ENCODE measurements at regions not wholly inside any gene's neighbourhood (a gene's known extent, or its start where the extent isn't known, plus 50 kb on each side); places are given as distances from the start of the nearest gene placed in this dataset.
A peak's percentile ranks its signal among the peaks of the same experiment; 100 is the strongest.

DNA sequence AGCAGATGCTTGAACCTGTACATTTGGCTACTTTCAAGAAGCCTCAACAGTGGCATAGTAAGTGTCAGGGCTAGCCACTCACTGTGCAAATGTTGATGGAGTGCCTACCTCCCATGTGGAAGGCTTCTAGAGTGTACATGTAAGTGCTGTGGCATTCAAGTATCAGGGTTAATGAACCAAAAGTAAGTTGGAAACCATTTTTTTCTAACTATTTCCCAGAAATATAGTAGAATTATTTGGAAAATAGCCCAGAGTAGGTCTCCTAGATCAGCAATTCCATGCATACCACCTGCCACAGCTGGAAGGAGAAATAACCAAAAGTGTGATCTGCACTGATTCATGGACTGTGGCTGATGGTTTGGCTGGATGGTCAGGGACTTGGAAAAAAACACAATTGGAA lies 53.3 kb downstream of the FOXD1 start:
- H3K27me3 Mint-ChIP-seq, result peaks cover 18% of the 10 kb centered on the region
- DNase-seq, result no peak
- H3K27ac Mint-ChIP-seq, result no peak overlapping the region
- H3K4me3 Mint-ChIP-seq, result no peak overlapping the region
- H3K36me3 Mint-ChIP-seq, result no peaks in the 10 kb centered on the region
- no peaks in the 10 kb centered on the region for H3K9me3 Mint-ChIP-seq
- peaks cover 6% of the 10 kb centered on the region for H3K4me1 Mint-ChIP-seq

GRCh38 chr5:73394610-73395009 lies 54.0 kb downstream of the FOXD1 start:
- H3K4me1 Mint-ChIP-seq, result peaks cover 6% of the 10 kb centered on the region
- no peak overlapping the region for H3K27ac Mint-ChIP-seq
- DNase-seq, result no peak
- H3K9me3 Mint-ChIP-seq, result no peaks in the 10 kb centered on the region
- peaks cover 17% of the 10 kb centered on the region for H3K27me3 Mint-ChIP-seq
- H3K36me3 Mint-ChIP-seq, result no peaks in the 10 kb centered on the region
- no peak overlapping the region for H3K4me3 Mint-ChIP-seq

DNA sequence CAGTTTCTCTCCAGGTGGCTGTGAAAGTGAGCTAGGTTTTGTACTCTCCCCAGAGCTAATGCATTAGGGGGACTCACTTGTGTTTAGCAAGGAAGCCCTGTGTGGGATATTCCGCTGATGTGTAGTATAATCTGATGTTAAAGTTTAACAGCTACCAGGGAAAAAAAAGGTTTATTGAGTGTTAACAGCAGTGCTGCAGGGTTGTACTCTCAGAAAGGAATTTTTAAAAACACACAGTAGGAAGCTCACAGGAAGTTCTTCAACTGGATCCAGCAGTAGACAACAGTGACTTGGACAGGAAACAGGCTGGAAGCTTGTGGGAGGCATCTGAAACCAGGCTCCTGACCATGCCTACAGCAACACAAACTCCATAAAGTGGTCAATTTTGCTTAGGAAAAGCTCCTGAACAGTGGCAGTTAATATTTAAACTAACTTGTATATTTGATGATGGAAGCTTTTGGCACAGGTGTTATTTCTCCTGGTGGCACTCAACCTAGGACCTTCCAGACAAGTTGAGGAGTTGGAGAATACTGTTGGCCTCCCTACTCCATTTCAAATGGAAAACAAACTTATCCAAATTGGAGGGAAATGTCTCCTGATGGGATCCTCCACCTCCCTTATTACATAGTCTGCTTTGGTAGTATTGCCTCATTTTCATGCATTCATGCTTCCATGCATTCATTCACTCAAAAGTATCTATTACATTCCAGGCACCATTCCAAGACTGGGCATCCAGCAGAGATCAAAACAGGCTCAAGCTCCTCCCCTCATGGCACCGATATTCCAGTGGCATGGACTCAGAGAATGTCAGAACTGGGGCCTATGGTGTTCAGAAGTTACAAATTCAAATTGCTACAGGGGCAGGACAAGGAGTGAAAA lies 54.7 kb downstream of the FOXD1 start:
- H3K27me3 Mint-ChIP-seq, result peaks cover 17% of the 10 kb centered on the region
- no peaks in the 10 kb centered on the region for H3K9me3 Mint-ChIP-seq

GRCh38 chr5:73392775-73393174 lies 55.8 kb downstream of the FOXD1 start:
- Mint-ChIP-seq H3K9me3 (no peaks in the 10 kb centered on the region), H3K27ac (no peak overlapping the region), H3K36me3 (no peaks in the 10 kb centered on the region), H3K4me3 (no peak overlapping the region), H3K27me3 (peaks cover 22% of the 10 kb centered on the region), H3K4me1 (peaks cover 12% of the 10 kb centered on the region)
- no peak for DNase-seq

More for the DNA sequence above, 54.7 kb downstream of the FOXD1 start:
- H3K4me3 Mint-ChIP-seq, result no peak overlapping the region
- H3K36me3 Mint-ChIP-seq, result no peaks in the 10 kb centered on the region
- H3K4me1 Mint-ChIP-seq, result peaks cover 6% of the 10 kb centered on the region
- H3K27ac Mint-ChIP-seq, result no peak overlapping the region
- DNase-seq, result no peak

DNA sequence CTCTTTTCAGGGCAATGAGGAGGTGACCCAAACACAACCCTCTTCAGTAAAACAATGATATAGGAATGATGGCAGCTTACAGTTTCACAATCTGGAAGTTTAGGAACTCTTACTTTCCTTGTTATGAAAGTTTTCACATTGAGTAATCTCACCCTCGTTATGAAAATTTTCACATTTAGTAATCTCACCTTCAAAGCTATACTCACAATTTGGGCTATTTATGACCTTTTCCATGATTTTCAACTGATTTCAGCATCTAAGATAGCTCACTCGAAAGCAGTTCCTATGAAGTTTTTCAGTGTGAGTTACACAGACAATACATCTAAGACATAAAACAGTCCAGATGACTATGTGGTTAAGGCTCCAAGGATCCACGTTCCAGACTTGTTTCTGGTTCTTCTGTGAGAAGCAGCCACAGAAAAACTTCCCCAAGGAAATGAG lies 57.1 kb downstream of the FOXD1 start:
- peaks cover 21% of the 10 kb centered on the region for H3K4me1 Mint-ChIP-seq
- DNase-seq, result no peak
- no peaks in the 10 kb centered on the region for H3K36me3 Mint-ChIP-seq
- no peak overlapping the region for H3K27ac Mint-ChIP-seq
- no peak overlapping the region for H3K4me3 Mint-ChIP-seq
- peaks cover 17% of the 10 kb centered on the region for H3K27me3 Mint-ChIP-seq
- no peaks in the 10 kb centered on the region for H3K9me3 Mint-ChIP-seq

GRCh38 chr5:73390972-73391371 lies 57.6 kb downstream of the FOXD1 start:
- no peak for DNase-seq
- no peak overlapping the region for H3K4me3 Mint-ChIP-seq
- no peaks in the 10 kb centered on the region for H3K36me3 Mint-ChIP-seq
- H3K27ac Mint-ChIP-seq, result no peak overlapping the region
- H3K4me1 Mint-ChIP-seq, result peaks cover 24% of the 10 kb centered on the region
- no peaks in the 10 kb centered on the region for H3K9me3 Mint-ChIP-seq
- H3K27me3 Mint-ChIP-seq, result peaks cover 22% of the 10 kb centered on the region

GRCh38 chr5:73388740-73389139 lies 59.8 kb downstream of the FOXD1 start:
- Mint-ChIP-seq H3K27ac (no peak overlapping the region), H3K27me3 (peaks cover 41% of the 10 kb centered on the region), H3K4me3 (no peak overlapping the region), H3K36me3 (peaks cover under 1% of the 10 kb centered on the region), H3K9me3 (peaks cover 15% of the 10 kb centered on the region), H3K4me1 (peaks cover 24% of the 10 kb centered on the region)
- DNase-seq, result no peak

DNA sequence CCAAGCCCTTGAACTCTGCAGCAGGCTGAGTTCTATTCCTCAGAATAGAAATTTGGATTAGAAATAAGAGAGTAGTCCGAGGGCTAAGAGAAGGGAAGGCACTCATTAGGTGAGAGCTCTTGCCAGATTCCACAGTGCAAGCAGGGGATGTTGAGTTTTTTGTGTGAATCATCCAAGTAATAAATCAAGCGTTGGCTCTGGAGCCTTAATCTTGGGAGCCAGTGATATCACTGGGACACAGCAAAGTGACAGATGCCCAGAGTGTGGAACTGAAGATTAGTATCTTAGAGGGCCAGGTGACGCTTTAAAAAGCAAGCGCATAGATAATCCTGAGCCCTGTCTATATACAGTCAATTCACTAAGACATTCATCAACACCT lies 60.3 kb downstream of the FOXD1 start:
- peaks cover 2% of the 10 kb centered on the region for H3K36me3 Mint-ChIP-seq
- no peak overlapping the region for H3K27ac Mint-ChIP-seq
- H3K4me3 Mint-ChIP-seq, result no peak overlapping the region
- no peak for DNase-seq
- H3K9me3 Mint-ChIP-seq, result peaks cover 16% of the 10 kb centered on the region
- peaks cover 24% of the 10 kb centered on the region for H3K4me1 Mint-ChIP-seq
- H3K27me3 Mint-ChIP-seq, result peaks cover 45% of the 10 kb centered on the region

GRCh38 chr5:73387601-73388305 lies 60.8 kb downstream of the FOXD1 start:
- Mint-ChIP-seq H3K4me3 (no peak overlapping the region), H3K9me3 (peaks cover 19% of the 10 kb centered on the region), H3K36me3 (peaks cover 2% of the 10 kb centered on the region), H3K27me3 (peaks cover 51% of the 10 kb centered on the region), H3K27ac (no peak overlapping the region), H3K4me1 (peaks cover 24% of the 10 kb centered on the region)
- no peak for DNase-seq

GRCh38 chr5:73387149-73387591 lies 61.4 kb downstream of the FOXD1 start:
- no peak overlapping the region for H3K4me3 Mint-ChIP-seq
- peaks cover 19% of the 10 kb centered on the region for H3K9me3 Mint-ChIP-seq
- H3K4me1 Mint-ChIP-seq, result peaks cover 24% of the 10 kb centered on the region
- H3K27ac Mint-ChIP-seq, result no peak overlapping the region
- H3K27me3 Mint-ChIP-seq, result peaks cover 56% of the 10 kb centered on the region
- DNase-seq, result no peak
- H3K36me3 Mint-ChIP-seq, result peaks cover 2% of the 10 kb centered on the region

GRCh38 chr5:73384861-73385260 lies 63.7 kb downstream of the FOXD1 start:
- peaks cover 64% of the 10 kb centered on the region for H3K27me3 Mint-ChIP-seq
- peaks cover 2% of the 10 kb centered on the region for H3K36me3 Mint-ChIP-seq
- peaks cover 19% of the 10 kb centered on the region for H3K9me3 Mint-ChIP-seq
- no peak overlapping the region for H3K27ac Mint-ChIP-seq
- no peak for DNase-seq
- no peak overlapping the region for H3K4me3 Mint-ChIP-seq
- H3K4me1 Mint-ChIP-seq, result peaks cover 31% of the 10 kb centered on the region

DNA sequence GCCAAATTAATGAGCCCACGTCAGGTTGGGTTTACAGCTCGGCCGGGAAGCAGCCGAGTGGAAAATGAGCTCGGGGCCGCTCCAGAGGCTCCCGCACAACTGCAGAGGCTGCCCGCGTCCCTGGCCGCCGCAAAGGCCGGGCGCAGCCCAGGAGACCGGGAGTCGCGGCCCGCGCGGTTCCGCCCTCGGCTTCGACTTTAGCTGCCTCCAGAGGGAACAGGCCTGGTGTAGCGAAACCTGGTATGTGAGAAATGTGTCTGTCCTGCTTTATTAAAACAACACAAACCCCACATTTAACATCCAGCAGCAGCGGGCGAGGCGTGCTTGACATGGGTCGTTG lies 66.2 kb downstream of the FOXD1 start:
- H3K4me3 Mint-ChIP-seq, result no peak overlapping the region
- H3K36me3 Mint-ChIP-seq, result peaks cover 2% of the 10 kb centered on the region
- H3K27me3 Mint-ChIP-seq, result peaks cover 81% of the 10 kb centered on the region
- peaks cover 23% of the 10 kb centered on the region for H3K4me1 Mint-ChIP-seq
- peaks cover 19% of the 10 kb centered on the region for H3K9me3 Mint-ChIP-seq
- DNase-seq, result no peak
- H3K27ac Mint-ChIP-seq, result no peak overlapping the region

DNA sequence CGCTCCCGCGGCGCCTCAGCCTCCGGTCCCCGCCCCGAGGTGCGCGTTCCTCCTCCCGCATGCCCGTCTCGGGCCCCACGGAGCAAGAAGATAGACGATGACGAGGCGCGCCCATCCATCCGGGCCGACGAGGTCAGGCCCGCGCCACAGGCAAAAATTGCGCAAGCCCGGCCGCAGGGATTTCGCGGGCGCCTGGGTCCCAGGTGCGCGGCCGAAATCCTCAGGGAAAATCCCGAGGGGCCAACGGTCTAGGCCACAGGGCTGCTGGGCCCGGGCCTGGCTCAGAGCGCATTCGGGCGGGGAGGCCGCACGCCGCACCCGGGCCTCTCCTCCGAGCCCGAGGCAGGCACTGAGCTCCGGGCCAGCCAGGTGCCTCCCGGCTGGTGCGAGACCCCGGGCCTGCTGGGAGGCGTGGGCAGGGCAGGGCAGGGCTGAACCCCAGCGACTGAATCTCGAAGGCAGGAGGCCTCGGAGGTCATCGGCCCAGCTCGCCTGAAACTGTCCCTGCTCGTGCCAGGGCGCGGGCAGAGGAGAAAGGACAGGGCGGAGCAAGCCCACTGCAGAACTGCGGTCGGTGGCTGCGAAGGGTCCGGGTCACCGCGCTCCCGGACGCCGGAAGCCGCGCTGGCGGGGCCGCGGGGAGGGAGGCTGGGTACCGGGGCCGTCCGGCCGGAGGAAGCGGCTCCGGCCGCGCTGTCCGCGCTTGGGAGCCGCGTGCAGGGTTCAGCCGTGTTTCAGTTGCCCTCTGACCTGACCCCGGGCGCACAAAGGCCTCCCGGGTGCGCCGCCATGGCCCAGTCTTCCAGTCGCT lies 66.8 kb downstream of the FOXD1 start:
- Mint-ChIP-seq H3K4me1 (peaks cover 20% of the 10 kb centered on the region), H3K36me3 (peaks cover 2% of the 10 kb centered on the region), H3K9me3 (peaks cover 19% of the 10 kb centered on the region), H3K4me3 (no peak overlapping the region), H3K27ac (no peak overlapping the region), H3K27me3 (peaks cover 86% of the 10 kb centered on the region)
- DNase-seq, result peak; percentile 4

GRCh38 chr5:73380710-73381589 lies 67.6 kb downstream of the FOXD1 start:
- Mint-ChIP-seq H3K4me3 (peak overlapping the region; percentile 52), H3K4me1 (peaks cover 15% of the 10 kb centered on the region), H3K36me3 (peaks cover 2% of the 10 kb centered on the region), H3K27ac (no peak overlapping the region), H3K9me3 (peaks cover 19% of the 10 kb centered on the region), H3K27me3 (peaks cover 86% of the 10 kb centered on the region)
- DNase-seq, result no peak

Measured in activated naive CD8-positive, alpha-beta T cell treated with anti-CD3 and anti-CD28 coated beads for 36 hours (primary cell).